ENCODE measurements at regions not wholly inside any gene's neighbourhood (a gene's known extent, or its start where the extent isn't known, plus 50 kb on each side); places are given as distances from the start of the nearest gene placed in this dataset.

- TF ChIP-seq POLR2A (IDR thresholded peaks at IDR 0.05) (no peak), CTCF (IDR thresholded peaks at IDR 0.05) (no peak)
Observed at GRCh38 chr6:96742702-96743101, 94.6 kb downstream of the GPR63 start.
